ENCODE measurements at regions not wholly inside any gene's neighbourhood (a gene's known extent, or its start where the extent isn't known, plus 50 kb on each side); places are given as distances from the start of the nearest gene placed in this dataset.

- intact Hi-C loops (cut with DNase I): no loop called here
- FAIRE-seq: no peak
- no peaks in the 10 kb centered on the region for H3K27me3 ChIP-seq (ENCODE audit: control insufficient read depth, insufficient read depth, low read length)
- H3K9me3 ChIP-seq (ENCODE audit: control insufficient read depth in 2 of 3, insufficient read depth in 1 of 3, low read length in 3 of 3): no peaks in the 10 kb centered on the region
- no peak overlapping the region for H3K27ac ChIP-seq (ENCODE audit: low read depth in 2 of 2, low read length in 2 of 2)
- H3K9ac ChIP-seq (ENCODE audit: low read length in 3 of 3): no peak overlapping the region
- no peak for DNase-seq
- no peak overlapping the region for H3K4me3 ChIP-seq (ENCODE audit: low read length in 3 of 3)
- no peaks in the 10 kb centered on the region for H3K36me3 ChIP-seq (ENCODE audit: control insufficient read depth in 2 of 3, insufficient read depth in 3 of 3, low read length in 3 of 3)
- TF ChIP-seq CTCF (IDR thresholded peaks at IDR 0.05; ENCODE audit: borderline replicate concordance, extremely low read depth, insufficient read depth): no peak
- H3K4me1 ChIP-seq (ENCODE audit: control insufficient read depth in 2 of 3, insufficient read depth in 2 of 3, low read depth in 1 of 3, low read length in 3 of 3): no peaks in the 10 kb centered on the region
Observed at GRCh38 chr10:2225609-2226008, 488.3 kb upstream of the ADARB2 start.

GRCh38 chr10:2223548-2224320, 486.4 kb upstream of the ADARB2 start:
- H3K9me3 ChIP-seq (ENCODE audit: control insufficient read depth in 2 of 3, insufficient read depth in 1 of 3, low read length in 3 of 3): no peaks in the 10 kb centered on the region
- DNase-seq (no peak), FAIRE-seq (no peak)
- H3K4me3 ChIP-seq (ENCODE audit: low read length in 3 of 3): no peak overlapping the region
- no peak for TF ChIP-seq CTCF (IDR thresholded peaks at IDR 0.05; ENCODE audit: borderline replicate concordance, extremely low read depth, insufficient read depth)
- no peaks in the 10 kb centered on the region for H3K4me1 ChIP-seq (ENCODE audit: control insufficient read depth in 2 of 3, insufficient read depth in 2 of 3, low read depth in 1 of 3, low read length in 3 of 3)
- intact Hi-C loops (cut with DNase I): no loop called here
- no peak overlapping the region for H3K9ac ChIP-seq (ENCODE audit: low read length in 3 of 3)
- H3K36me3 ChIP-seq (ENCODE audit: control insufficient read depth in 2 of 3, insufficient read depth in 3 of 3, low read length in 3 of 3): no peaks in the 10 kb centered on the region
- no peaks in the 10 kb centered on the region for H3K27me3 ChIP-seq (ENCODE audit: control insufficient read depth, insufficient read depth, low read length)
- no peak overlapping the region for H3K27ac ChIP-seq (ENCODE audit: low read depth in 2 of 2, low read length in 2 of 2)

GRCh38 chr10:2222631-2223030, 485.3 kb upstream of the ADARB2 start:
- FAIRE-seq: no peak

More at GRCh38 chr10:2222631-2223030, 485.3 kb upstream of the ADARB2 start:
- no peak for DNase-seq
- no peak for TF ChIP-seq CTCF (IDR thresholded peaks at IDR 0.05; ENCODE audit: borderline replicate concordance, extremely low read depth, insufficient read depth)
- Histone ChIP-seq H3K36me3 (ENCODE audit: control insufficient read depth in 2 of 3, insufficient read depth in 3 of 3, low read length in 3 of 3) (no peaks in the 10 kb centered on the region), H3K27me3 (ENCODE audit: control insufficient read depth, insufficient read depth, low read length) (no peaks in the 10 kb centered on the region), H3K4me1 (ENCODE audit: control insufficient read depth in 2 of 3, insufficient read depth in 2 of 3, low read depth in 1 of 3, low read length in 3 of 3) (no peaks in the 10 kb centered on the region), H3K9ac (ENCODE audit: low read length in 3 of 3) (no peak overlapping the region), H3K4me3 (ENCODE audit: low read length in 3 of 3) (no peak overlapping the region), H3K9me3 (ENCODE audit: control insufficient read depth in 2 of 3, insufficient read depth in 1 of 3, low read length in 3 of 3) (no peaks in the 10 kb centered on the region), H3K27ac (ENCODE audit: low read depth in 2 of 2, low read length in 2 of 2) (no peak overlapping the region)
- intact Hi-C loops (cut with DNase I): no loop called here

All from kidney (tissue), 13 donors.